Mucosa of gallbladder (tissue), 1 donor: ENCODE measurements at regions not wholly inside any gene's neighbourhood (a gene's known extent, or its start where the extent isn't known, plus 50 kb on each side); places are given as distances from the start of the nearest gene placed in this dataset.

Experiments used
- DNase-seq: peaks from one replicate; pipeline ENCODE4 v3.0.0-alpha.2; 2020; ENCODE audit warnings: low spot score
- donor health status: DM: no; HTN: no; CAD: no.

- no peak for DNase-seq
Observed at GRCh38 chr1:5231541-5232315, 577.3 kb downstream of the AJAP1 start.

DNA sequence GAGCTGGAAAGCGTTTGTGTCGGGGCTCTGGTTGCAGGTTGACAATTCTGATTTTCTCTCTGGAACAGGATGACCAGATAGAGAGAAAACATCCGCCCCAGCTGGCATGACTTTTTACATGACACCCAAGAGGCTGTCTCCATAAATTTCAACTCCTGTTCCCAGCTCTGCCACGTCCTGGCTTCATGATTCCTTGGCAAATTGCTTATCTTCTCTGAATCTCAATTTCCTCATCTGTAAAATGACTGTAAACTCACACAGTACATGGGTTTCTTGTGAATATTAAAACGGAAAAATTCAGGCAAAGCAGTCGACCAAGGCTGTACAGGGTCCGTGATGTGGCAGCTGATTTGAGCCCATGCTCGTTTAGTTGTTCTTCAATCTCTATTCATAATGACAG is 572.7 kb downstream of the AJAP1 start:
- no peak for DNase-seq

DNA sequence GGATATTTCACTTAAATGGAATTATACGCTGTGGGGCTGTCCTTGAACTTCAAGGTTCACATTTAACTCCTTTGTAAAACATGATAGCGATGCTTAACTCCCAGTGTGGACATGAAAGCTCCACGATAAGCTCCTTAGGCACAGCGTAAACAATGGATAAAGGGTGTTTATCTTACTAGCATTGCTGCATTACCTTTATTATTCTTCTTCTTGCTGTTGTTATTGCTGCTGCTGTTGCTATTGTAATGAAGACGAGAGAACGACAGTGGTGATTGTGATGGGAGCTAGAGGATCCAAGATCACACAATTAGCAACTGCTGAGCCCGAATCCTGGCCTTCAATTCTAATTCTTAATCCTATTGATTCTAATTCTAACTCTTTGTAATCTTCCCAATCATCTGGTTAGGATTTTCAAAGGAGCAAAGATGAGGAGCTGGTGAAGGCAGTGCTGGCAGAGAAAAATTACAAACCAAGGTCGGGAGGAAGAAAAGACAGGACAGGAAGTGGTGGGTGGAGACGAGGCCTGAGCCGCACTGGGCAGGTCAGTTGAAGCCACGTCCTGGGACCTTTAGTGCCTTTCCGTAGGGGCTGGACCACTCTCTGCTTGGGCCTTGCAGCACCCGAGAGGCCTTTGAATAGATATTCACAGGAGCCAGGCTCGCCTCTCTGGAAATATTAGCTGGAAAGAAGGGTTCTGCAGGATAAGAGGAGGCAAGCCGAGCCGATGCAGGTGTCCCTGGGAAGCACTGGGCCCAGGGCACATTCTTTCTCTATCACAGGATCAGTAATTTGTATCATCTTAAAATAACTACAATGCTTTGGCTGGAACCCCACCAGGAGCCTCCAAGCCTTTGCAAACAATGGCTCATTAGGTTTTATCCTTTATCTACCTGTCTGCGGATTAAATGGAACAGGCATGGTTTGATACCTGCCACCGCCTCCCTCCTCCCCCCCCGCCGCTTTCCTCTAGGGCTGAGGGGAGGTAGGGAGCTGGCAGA is 571.6 kb downstream of the AJAP1 start:
- DNase-seq = no peak

- no peak for DNase-seq
Observed at GRCh38 chr1:5223206-5223605, 568.8 kb downstream of the AJAP1 start.

GRCh38 chr1:5222626-5223025 is 568.2 kb downstream of the AJAP1 start:
- DNase-seq = no peak

DNA sequence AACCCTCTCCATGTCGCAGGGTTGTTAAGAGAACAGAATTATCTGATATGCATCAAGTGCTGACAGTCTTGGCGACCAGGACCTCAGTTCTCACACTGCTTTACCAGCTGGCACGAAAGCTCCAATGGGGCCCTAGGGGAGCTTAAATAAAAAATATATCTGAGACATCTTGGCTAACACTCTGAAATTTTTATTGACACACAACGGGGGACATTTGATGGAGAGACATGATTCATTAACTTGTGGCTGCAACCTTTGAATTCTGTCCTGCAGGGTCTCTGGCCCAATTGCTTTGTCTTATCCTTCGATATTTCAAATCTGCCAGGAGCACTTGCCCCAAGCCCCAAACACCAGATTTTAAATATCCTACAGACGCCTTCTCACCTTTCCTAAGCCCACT is 567.0 kb downstream of the AJAP1 start:
- DNase-seq = no peak

GRCh38 chr1:5220821-5221220 is 566.4 kb downstream of the AJAP1 start:
- DNase-seq = no peak

GRCh38 chr1:5220421-5220820 is 566.0 kb downstream of the AJAP1 start:
- no peak for DNase-seq

DNA sequence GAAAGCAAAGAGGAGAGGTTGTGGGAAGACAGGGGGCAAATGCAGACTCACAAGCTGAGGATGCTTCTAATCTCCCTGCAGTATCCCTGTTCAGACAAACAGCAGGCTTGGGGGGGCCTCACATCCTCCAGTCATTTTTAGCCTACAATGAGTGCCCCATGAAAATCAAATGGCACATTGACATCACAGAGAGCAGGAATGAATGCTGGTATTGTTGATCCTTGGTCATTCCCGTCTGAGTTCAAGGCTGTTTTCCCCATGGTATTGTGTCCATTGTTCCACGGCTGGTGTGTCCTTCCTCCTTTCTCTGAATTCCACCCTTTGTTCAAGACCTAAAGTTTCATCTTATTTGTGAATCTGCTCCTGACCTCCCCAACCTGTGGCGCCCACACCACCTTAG is 545.6 kb downstream of the AJAP1 start:
- no peak for DNase-seq

GRCh38 chr1:5198328-5198727 is 543.9 kb downstream of the AJAP1 start:
- no peak for DNase-seq

GRCh38 chr1:5191470-5191869 is 537.1 kb downstream of the AJAP1 start:
- no peak for DNase-seq

- no peak for DNase-seq
Observed at GRCh38 chr1:5189384-5189783, 535.0 kb downstream of the AJAP1 start.

GRCh38 chr1:5165762-5166161 is 511.4 kb downstream of the AJAP1 start:
- DNase-seq = no peak

GRCh38 chr1:5164158-5164557 is 509.7 kb downstream of the AJAP1 start:
- DNase-seq = no peak

DNA sequence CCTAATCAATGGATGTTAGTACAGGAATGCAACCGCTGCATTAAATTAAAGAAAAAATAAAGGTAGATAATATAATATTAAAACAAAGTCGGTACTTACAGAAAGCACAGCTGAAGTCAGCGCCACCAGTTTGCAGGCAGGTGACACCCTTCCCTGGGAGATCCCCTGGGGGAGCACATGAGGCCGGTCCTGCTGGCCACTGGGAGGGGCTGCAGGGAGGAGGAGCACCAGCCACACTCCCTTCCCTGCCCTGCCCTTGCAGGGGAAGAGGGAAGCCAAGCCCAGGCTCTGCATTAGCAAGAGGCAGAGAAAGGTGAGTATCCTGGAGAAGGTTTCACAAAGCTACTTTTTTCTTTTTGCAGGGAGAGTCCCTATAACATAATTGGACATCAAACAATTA is 507.0 kb downstream of the AJAP1 start:
- no peak for DNase-seq

DNA sequence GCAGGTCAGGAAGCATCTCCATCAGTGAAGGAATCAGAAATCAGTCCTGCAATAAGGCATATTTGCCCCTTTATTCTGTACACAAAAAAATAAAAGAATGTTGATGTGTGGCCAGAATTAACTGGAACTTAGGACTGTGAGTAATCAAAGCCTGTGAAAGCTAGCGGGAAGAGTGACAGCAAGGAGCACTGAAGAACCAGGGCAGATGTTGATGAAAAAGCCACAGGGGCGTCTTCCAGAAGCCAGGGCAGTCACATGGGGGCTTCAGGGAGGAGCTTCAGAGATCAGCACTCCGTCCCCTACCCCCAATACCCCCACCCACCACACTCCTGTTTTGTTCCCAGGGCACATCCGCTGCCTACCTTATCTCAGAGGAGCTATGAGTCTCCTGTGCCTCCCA is 502.8 kb downstream of the AJAP1 start:
- no peak for DNase-seq

DNA sequence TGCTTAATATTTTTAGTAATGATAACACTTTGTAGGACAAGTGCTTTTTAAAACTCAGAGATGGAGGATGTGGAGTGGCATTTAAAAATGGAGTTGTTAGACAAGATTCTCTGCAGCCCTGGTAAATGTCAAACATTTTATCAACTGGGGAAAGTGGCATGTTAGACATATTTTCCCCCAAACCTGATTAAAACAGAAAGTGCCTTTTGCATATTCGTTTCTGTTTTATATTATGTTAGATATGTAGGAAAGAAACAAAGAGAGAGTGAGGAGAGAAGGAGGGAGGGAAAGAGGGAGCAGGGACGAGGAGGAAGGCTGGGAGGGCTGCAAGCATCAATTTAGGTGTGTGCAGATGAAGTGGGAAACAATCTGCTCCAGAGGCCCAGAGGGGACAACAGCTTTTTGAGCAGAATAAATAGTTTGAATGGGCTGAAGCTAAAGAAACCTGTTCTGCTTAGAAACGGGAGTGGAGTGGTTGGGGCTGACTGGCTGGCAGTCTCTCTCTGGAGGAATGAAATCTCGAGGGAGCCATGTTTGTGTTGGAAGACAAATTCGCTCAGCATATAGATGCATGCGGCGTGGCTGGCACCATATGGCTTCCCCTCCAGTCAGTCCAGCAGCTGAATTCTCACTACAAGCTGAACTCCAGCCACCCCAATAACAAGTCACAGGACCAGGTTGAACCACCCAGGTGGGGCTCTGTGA is 502.2 kb downstream of the AJAP1 start:
- DNase-seq = no peak

DNA sequence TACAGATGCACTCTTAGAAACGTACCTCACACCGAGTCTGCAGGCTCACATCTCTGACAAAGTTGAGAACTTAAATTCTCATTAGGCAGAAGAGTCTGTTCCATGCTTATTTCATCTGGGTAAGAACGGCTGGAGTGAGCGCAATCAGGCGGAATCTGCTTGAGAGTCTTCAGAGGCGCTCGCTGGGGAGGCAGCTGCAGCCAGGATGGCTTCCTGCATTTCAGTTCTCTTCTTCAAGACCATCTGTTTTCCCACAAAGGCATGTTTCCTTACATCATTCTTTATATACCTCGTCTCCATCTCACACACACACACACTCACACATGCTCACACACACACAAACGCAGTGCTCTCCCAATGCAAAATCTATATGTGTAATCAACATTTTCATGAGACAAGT is 497.1 kb downstream of the AJAP1 start:
- DNase-seq = no peak

DNA sequence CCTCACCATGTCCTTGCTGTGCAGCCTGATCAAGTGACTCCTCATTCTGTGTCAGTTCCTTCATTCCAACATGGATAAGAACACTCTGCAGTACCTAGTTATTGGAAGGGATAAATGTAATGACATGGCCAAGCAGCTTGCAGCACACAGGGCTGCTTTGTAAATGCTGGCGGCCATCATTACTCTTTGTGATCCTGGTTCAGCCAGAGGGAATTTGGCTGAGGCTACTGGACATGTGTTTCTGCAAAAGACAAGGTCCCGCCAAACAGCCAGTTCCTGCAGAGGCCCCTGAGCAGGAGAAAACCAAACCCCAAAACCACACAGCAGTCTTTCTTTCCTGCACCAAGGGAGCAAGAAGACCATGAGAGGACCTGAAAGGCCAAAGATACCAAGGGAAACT is 495.8 kb downstream of the AJAP1 start:
- no peak for DNase-seq

DNA sequence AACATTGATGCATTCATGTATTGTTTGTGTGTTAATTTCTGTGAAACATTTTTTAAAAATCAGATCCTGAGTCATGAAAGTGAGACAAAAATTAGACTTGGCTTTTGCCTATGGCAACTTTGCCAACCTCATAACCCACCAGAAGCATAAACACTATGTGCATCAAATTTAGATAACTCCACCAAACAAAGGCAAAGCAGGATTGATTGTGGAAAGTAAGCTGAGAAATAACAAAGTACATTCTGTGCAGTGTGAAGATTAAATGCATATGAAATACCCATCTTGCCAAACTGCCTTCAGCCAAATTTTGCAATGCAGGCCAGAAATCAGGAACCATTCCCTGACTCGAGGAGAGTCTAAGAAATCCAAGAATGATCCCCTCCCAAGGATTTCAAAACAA is 493.4 kb downstream of the AJAP1 start:
- DNase-seq = no peak

DNA sequence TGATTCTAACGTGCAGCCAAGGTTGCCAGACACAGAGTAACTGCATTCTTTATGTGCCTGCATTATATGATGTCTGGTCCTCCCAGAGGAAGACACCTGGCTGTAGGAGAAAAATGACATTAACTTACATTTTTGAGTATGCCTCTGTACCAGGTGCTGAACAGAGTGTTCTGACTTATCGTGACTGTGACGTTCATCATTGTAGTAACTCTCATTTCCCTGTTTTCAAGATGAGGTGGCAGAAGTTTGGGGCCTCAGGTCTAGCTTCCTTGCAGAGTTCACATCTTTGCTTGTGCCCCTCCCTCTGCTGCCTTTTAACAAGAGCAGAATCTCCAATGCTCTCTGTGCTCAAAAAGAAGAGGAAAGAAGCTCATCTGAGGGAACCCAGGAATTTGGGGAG is 488.0 kb downstream of the AJAP1 start:
- no peak for DNase-seq

GRCh38 chr1:5141750-5142149 is 487.3 kb downstream of the AJAP1 start:
- DNase-seq = no peak
